ENCODE measurements at regions not wholly inside any gene's neighbourhood (a gene's known extent, or its start where the extent isn't known, plus 50 kb on each side); places are given as distances from the start of the nearest gene placed in this dataset.

- Histone ChIP-seq H2BK15ac (ENCODE audit: low read length) (no peak overlapping the region), H3K36me3 (ENCODE audit: control insufficient read depth in 2 of 4, insufficient read depth in 4 of 4, low read length in 3 of 4) (no peaks in the 10 kb centered on the region), H2BK12ac (ENCODE audit: low read depth, low read length) (no peak overlapping the region), H3K9ac (replicated peaks in 1 of 4; ENCODE audit: extremely low read depth in 1 of 4, low read depth in 3 of 4, low read length in 3 of 4) (no peak overlapping the region), H3K9me3 (ENCODE audit: insufficient read depth in 2 of 2, low read depth in 1 of 2, low read length in 1 of 2) (no peaks in the 10 kb centered on the region), H3K4me3 (ENCODE audit: extremely low read depth in 1 of 4, insufficient read depth in 2 of 4, low read depth in 3 of 4, low read length in 4 of 4) (no peak overlapping the region), H3K4me2 (ENCODE audit: insufficient read depth in 1 of 2, low read depth in 2 of 2, low read length in 2 of 2) (no peak overlapping the region), H3K56ac (replicated peaks; ENCODE audit: insufficient read length, low read depth, low read length) (no peak overlapping the region), H2AK5ac (ENCODE audit: low read depth, low read length) (no peak overlapping the region), H3K27ac (ENCODE audit: low read depth, low read length) (no peak overlapping the region), H4K91ac (replicated peaks; ENCODE audit: insufficient read length, low read length) (no peak overlapping the region), H3K23me2 (ENCODE audit: low read depth, low read length) (peaks cover 1% of the 10 kb centered on the region; the same call in 1 of the 2 replicates), H2BK120ac (replicated peaks; ENCODE audit: low read depth, low read length) (no peak overlapping the region), H2BK20ac (ENCODE audit: low read length) (no peak overlapping the region), H3K4me1 (replicated peaks in 1 of 4; ENCODE audit: control insufficient read depth in 3 of 4, insufficient read depth in 4 of 4, low read length in 3 of 4) (peaks cover 0 to 9% (median 6%) of the 10 kb centered on the region in 4 experiments; a peak in 6 of 7 replicates), H3K18ac (ENCODE audit: extremely low read depth, low read length) (no peak overlapping the region), H2BK5ac (ENCODE audit: low read depth, low read length) (no peak overlapping the region), H3K79me1 (ENCODE audit: low read depth, low read length) (0 out of 2 replicates have a peak, but pooled peaks cover 3% of the 10 kb centered on the region), H2AFZ (ENCODE audit: low read length) (no peak overlapping the region), H3K27me3 (replicated peaks in 1 of 4; ENCODE audit: control insufficient read depth in 3 of 4, extremely low read depth in 1 of 4, insufficient read depth in 3 of 4, low read length in 3 of 4) (no peaks in the 10 kb centered on the region), H4K20me1 (replicated peaks in 1 of 2; ENCODE audit: control insufficient read depth in 1 of 2, insufficient read depth in 2 of 2, low read length in 2 of 2) (peaks cover 3 to 5% of the 10 kb centered on the region in 2 experiments), H4K8ac (ENCODE audit: extremely low read depth, insufficient read depth, low read length) (no peak overlapping the region; the same call in 1 of the 2 replicates), H4K5ac (ENCODE audit: insufficient read length, low read depth, low read length) (no peak overlapping the region), H3K79me2 (ENCODE audit: control insufficient read depth in 1 of 2, insufficient read depth in 2 of 2, low read length in 2 of 2) (no peaks in the 10 kb centered on the region), H3K23ac (ENCODE audit: insufficient read length) (no peak overlapping the region), H3K4ac (replicated peaks; ENCODE audit: insufficient read length, low read depth, low read length) (no peak overlapping the region), H3K14ac (ENCODE audit: insufficient read length) (no peak overlapping the region)
- CTCF ChIA-PET (ENCODE audit: partially characterized antibody), result interaction anchor here (0.5 kb wide), 1 partner anchor 56 kb away, joined by 3 read pairs; no protein-coding TSS in a partner anchor
- POLR2A ChIA-PET (ENCODE audit: partially characterized antibody), result interaction anchor here (0.7 kb wide), 1 partner anchor 181 kb away, joined by 3 read pairs; no protein-coding TSS in a partner anchor
- WGBS, 2 experiments (ENCODE audit: extremely low coverage in 1 of 2, insufficient coverage in 1 of 2, insufficient read length in 1 of 2, insufficient replicate concordance in 2 of 2, low coverage in 1 of 2, low lambda C conversion rate in 2 of 2, missing lambda C conversion rate in 1 of 2), result 82% methylated on average over 9 of the region's 9 CpGs; no CpG with 5 or more reads in 1 of the 2 experiments
- no peak for FAIRE-seq
- DNase-seq (ENCODE audit: low read depth in 1 of 2, low spot score in 2 of 2), result no peak
- TF ChIP-seq NRF1 (IDR thresholded peaks at IDR 0.05; ENCODE audit: low read depth, low read length), result no peak
- TF ChIP-seq SP2 (IDR thresholded peaks at IDR 0.05; ENCODE audit: low read length), result no peak
- no peak for TF ChIP-seq BACH1 (IDR thresholded peaks at IDR 0.05; ENCODE audit: low read length)
- TF ChIP-seq EP300 (IDR thresholded peaks at IDR 0.05; ENCODE audit: borderline replicate concordance in 1 of 2, low read depth in 2 of 2, low read length in 2 of 2), result no peak
- TF ChIP-seq CREB1 (IDR thresholded peaks at IDR 0.05), result no peak
- no peak for TF ChIP-seq ATF2 (IDR thresholded peaks at IDR 0.05; ENCODE audit: low read length)
- no peak for TF ChIP-seq TAF7 (optimal IDR thresholded peaks at IDR 0.05; ENCODE audit: borderline replicate concordance, low read depth, low read length)
- TF ChIP-seq SP4 (IDR thresholded peaks at IDR 0.05; ENCODE audit: low read length), result no peak
- TF ChIP-seq CBX5 (IDR thresholded peaks at IDR 0.05; ENCODE audit: low read depth, low read length), result no peak
- TF ChIP-seq RFX5 (IDR thresholded peaks at IDR 0.05; ENCODE audit: borderline replicate concordance, low read depth, low read length), result no peak
- no peak for TF ChIP-seq SP1 (IDR thresholded peaks at IDR 0.05; ENCODE audit: low read depth, low read length)
- TF ChIP-seq MAFK (IDR thresholded peaks at IDR 0.05; ENCODE audit: low read depth, low read length), result no peak
These were observed 203.9 kb downstream of the PHETA1 start for GRCh38 chr12:111164833-111165525.
